ENCODE measurements at regions not wholly inside any gene's neighbourhood (a gene's known extent, or its start where the extent isn't known, plus 50 kb on each side); places are given as distances from the start of the nearest gene placed in this dataset.

DNA sequence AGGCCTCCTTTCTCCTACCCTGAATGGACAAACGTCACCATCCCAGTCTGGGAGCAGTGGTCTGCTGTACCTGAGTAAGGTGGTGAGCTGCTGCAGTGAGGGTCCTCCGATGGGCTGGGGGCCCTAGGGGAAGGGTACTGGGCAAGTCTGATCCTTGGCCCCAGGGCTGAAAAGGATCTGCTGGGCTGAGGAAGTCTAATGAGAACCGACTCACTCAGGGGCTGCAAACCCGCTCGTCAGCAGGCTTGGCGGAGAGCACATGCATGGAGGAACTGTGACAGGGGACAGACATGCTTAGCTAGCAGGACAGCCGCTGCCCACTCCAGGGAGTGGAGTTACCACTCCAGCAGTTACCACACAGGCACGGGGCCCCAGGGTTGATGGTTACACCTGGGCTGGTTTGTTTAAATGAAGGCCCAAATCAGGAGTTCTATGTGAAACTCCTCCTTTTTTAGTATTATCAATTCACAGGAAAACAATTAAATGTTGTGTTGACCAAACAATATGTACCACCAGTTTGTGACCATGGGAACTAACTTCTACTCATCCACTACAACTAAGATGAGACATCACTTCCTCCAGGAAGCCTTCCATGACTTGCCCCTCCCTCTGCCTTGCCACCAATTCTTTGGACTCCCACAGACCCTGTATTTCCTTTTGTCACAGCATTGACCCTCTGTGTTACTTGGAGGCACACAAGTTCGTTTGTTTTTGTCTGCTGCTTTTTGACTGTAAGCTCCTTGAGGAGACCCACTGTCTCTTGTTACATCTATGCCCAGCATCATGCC, 56.1 kb upstream of the CPLX2 start:
- TF ChIP-seq, protein P1, sequence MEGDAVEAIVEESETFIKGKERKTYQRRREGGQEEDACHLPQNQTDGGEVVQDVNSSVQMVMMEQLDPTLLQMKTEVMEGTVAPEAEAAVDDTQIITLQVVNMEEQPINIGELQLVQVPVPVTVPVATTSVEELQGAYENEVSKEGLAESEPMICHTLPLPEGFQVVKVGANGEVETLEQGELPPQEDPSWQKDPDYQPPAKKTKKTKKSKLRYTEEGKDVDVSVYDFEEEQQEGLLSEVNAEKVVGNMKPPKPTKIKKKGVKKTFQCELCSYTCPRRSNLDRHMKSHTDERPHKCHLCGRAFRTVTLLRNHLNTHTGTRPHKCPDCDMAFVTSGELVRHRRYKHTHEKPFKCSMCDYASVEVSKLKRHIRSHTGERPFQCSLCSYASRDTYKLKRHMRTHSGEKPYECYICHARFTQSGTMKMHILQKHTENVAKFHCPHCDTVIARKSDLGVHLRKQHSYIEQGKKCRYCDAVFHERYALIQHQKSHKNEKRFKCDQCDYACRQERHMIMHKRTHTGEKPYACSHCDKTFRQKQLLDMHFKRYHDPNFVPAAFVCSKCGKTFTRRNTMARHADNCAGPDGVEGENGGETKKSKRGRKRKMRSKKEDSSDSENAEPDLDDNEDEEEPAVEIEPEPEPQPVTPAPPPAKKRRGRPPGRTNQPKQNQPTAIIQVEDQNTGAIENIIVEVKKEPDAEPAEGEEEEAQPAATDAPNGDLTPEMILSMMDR (IDR thresholded peaks at IDR 0.05; ENCODE audit: borderline replicate concordance, extremely low read depth, low read length, poor library complexity, severe bottlenecking), result no peak
- TF ChIP-seq EZH2 (IDR thresholded peaks at IDR 0.05; ENCODE audit: borderline replicate concordance, low read depth, low read length, severe bottlenecking), result no peak
